ENCODE measurements at regions not wholly inside any gene's neighbourhood (a gene's known extent, or its start where the extent isn't known, plus 50 kb on each side); places are given as distances from the start of the nearest gene placed in this dataset.

- DNase-seq (ENCODE audit: low read depth, low spot score): no peak
- H3K4me3 ChIP-seq (ENCODE audit: low read length): no peak overlapping the region
Observed at GRCh38 chr1:8182034-8182761, 135.7 kb upstream of the SLC45A1 start.

GRCh38 chr1:8179132-8179793 lies 138.7 kb upstream of the SLC45A1 start:
- H3K4me3 ChIP-seq (ENCODE audit: low read length): no peak overlapping the region
- no peak for DNase-seq (ENCODE audit: low read depth, low spot score)

DNA sequence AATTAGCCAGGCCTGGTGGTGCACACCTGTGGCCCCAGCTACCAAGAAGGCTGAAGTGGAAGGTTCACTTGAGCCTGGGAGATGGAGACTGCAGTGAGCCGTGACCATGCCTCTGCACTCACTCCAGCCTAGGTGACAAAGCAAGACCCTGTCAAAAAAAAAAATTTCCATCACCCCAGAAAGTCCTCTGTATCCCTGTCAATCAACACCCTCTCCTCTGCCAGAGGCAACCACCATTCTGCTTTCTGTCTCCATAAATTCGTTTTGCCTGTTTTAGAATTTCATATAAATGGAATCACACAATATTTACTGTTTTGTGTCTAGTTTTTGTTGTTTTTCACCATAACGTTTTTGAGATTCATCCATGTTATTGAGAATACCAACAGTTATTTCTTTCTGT lies 141.6 kb upstream of the SLC45A1 start:
- H3K4me3 ChIP-seq (ENCODE audit: low read length): no peak overlapping the region
- DNase-seq (ENCODE audit: low read depth, low spot score): no peak

GRCh38 chr1:8174807-8175206 lies 143.1 kb upstream of the SLC45A1 start:
- H3K4me3 ChIP-seq (ENCODE audit: low read length): no peak overlapping the region
- no peak for DNase-seq (ENCODE audit: low read depth, low spot score)

- no peak for DNase-seq (ENCODE audit: low read depth, low spot score)
- no peak overlapping the region for H3K4me3 ChIP-seq (ENCODE audit: low read length)
Observed at GRCh38 chr1:8171751-8172464, 145.8 kb upstream of the ERRFI1 start.

- no peak overlapping the region for H3K4me3 ChIP-seq (ENCODE audit: low read length)
- DNase-seq (ENCODE audit: low read depth, low spot score): no peak
Observed at GRCh38 chr1:8170059-8170835, 144.1 kb upstream of the ERRFI1 start.

GRCh38 chr1:8169364-8170058 lies 143.4 kb upstream of the ERRFI1 start:
- DNase-seq (ENCODE audit: low read depth, low spot score): peak; percentile 89

DNA sequence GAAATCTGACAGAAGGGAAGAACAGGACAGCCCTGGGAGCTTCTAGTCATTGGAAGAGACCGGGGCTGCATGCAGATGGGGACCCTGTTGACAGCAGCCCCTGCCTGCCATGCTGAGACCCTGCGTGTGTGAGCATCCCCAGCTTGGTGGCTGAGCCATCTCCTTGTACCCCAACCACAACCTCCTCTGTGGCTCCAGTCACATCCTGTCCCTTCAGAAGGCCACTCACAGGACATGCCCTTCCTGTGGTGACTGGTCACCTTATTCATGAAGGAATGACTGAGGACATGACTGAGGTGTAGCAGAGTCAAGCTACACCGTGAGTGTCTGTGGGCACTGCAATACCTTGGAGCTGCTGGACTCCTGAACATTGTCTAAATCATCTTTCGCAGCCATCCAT lies 141.8 kb upstream of the ERRFI1 start:
- no peak for DNase-seq (ENCODE audit: low read depth, low spot score)

More at GRCh38 chr1:8169364-8170058, 143.4 kb upstream of the ERRFI1 start:
- no peak overlapping the region for H3K4me3 ChIP-seq (ENCODE audit: low read length)

DNA sequence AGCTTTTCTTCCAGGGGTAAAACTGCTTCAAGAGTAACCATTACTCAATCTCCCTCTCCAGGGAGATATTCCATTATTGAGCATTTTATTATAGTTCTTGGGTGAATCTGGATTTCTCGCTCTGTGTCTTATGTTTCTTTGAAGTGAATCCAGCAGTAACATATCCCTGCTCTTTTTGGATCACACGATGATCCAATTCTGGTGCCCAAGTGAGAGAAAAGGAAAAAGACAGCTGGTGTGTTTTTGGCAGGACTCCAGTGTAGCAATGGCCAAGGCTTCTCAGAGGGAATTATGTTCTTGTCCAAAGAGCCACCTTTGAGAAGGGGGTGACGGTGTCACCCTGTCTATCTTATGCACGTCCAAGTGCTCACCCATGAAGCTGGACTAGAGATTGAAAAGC lies 140.3 kb upstream of the ERRFI1 start:
- DNase-seq (ENCODE audit: low read depth, low spot score): no peak
- H3K4me3 ChIP-seq (ENCODE audit: low read length): no peak overlapping the region

More for the DNA sequence above, 141.8 kb upstream of the ERRFI1 start:
- H3K4me3 ChIP-seq (ENCODE audit: low read length): no peak overlapping the region

DNA sequence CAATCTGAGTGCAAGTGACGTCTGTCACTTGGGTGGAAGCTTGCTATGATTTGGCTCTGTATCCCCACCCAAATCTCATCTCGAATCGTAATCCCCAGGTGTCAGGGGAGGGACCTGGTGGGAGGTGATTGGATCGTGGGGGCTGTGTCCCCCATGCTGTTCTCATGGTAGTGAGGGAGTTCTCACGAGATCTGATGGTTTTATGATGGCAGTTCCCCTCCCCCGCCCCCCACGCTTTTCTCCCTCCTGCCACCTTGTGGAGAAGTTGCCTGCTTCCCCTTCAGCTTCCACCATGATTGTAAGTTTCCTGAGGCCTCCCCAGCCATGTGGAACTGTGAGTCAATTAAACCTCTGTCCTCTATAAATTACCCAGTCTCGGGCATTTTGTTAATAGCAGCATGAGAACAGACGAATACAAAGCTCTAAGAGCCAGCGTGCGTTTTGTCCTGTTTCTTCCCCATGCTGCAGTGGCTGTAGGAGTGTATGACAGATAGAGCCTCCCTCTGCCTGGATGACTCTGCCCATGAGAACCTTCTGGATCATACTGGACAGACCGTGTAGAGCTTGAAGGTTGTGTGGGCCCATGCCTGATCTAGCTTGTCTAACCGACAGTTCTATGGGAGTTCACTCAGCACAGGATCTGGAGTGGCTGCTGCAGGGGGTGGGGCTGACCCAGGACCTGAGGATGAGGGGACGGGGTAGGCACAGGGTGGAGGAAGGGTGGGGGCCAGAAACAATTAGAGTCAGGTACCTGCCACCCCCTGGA lies 139.7 kb upstream of the ERRFI1 start:
- no peak overlapping the region for H3K4me3 ChIP-seq (ENCODE audit: low read length)
- no peak for DNase-seq (ENCODE audit: low read depth, low spot score)

- no peak overlapping the region for H3K4me3 ChIP-seq (ENCODE audit: low read length)
- no peak for DNase-seq (ENCODE audit: low read depth, low spot score)
Observed at GRCh38 chr1:8164670-8165069, 138.6 kb upstream of the ERRFI1 start.

GRCh38 chr1:8163039-8163438 lies 136.9 kb upstream of the ERRFI1 start:
- H3K4me3 ChIP-seq (ENCODE audit: low read length): no peak overlapping the region
- DNase-seq (ENCODE audit: low read depth, low spot score): no peak

- no peak for DNase-seq (ENCODE audit: low read depth, low spot score)
- H3K4me3 ChIP-seq (ENCODE audit: low read length): no peak overlapping the region
Observed at GRCh38 chr1:8162168-8162567, 136.1 kb upstream of the ERRFI1 start.

GRCh38 chr1:8161546-8162105 lies 135.5 kb upstream of the ERRFI1 start:
- DNase-seq (ENCODE audit: low read depth, low spot score): no peak
- H3K4me3 ChIP-seq (ENCODE audit: low read length): no peak overlapping the region

DNA sequence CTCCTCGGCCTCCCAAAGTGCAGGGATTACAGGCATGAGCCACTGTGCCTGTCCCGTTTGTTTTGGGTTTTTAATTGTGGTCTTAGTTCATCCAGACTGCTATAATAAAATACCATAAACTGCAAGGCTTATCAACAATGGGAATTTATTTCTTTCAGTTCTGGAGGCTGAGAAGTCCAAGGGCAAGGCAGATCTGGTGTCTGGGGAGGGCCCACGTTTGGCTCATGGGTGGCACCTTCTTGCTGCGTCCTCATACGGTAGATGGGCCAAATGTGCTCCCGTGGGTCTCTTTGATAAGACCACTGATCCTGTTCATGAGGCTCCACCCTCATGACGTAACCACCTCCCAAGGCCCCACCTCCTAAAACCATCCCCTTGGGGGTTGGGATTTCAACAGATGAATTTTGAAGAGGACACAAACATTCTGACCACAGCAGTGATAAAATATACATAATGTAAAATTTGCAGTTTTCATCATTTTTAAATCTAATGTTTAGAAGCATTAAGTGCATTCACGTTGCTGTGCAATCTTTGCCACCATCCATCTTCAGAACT lies 133.4 kb upstream of the ERRFI1 start:
- DNase-seq (ENCODE audit: low read depth, low spot score): no peak
- no peak overlapping the region for H3K4me3 ChIP-seq (ENCODE audit: low read length)

GRCh38 chr1:8158995-8159394 lies 132.9 kb upstream of the ERRFI1 start:
- no peak for DNase-seq (ENCODE audit: low read depth, low spot score)
- no peak overlapping the region for H3K4me3 ChIP-seq (ENCODE audit: low read length)

GRCh38 chr1:8157765-8158164 lies 131.7 kb upstream of the ERRFI1 start:
- DNase-seq (ENCODE audit: low read depth, low spot score): no peak
- no peak overlapping the region for H3K4me3 ChIP-seq (ENCODE audit: low read length)

Data from Jurkat, Clone E6-1 (cell line).